Liver (tissue), 8 donors: ENCODE measurements at regions not wholly inside any gene's neighbourhood (a gene's known extent, or its start where the extent isn't known, plus 50 kb on each side); places are given as distances from the start of the nearest gene placed in this dataset.

ENCODE experiments used
- DNase-seq: peaks from one replicate; pipeline ENCODE4 v3.0.0-alpha.2; 2017; ENCODE audit warnings: low spot score
- H3K27ac ChIP-seq, 2 donors: one replicate each; pipeline ENCODE4 v1.7.0; 2013; ENCODE audit warnings: inconsistent platforms in 2 of 2, low read length in 2 of 2, control low read depth in 1 of 2, low read depth in 1 of 2, mild to moderate bottlenecking in 1 of 2
- H3K27me3 ChIP-seq, 4 donors: one replicate each; pipeline versions ENCODE4 v1.6.1 to v1.7.0; 2013; ENCODE audit warnings: low read length in 3 of 4, inconsistent platforms in 1 of 4, mild to moderate bottlenecking in 1 of 4, moderate library complexity in 1 of 4; ENCODE audit not compliant: control insufficient read depth in 4 of 4, insufficient read depth in 4 of 4
- H3K36me3 ChIP-seq, 4 donors: one replicate each; pipeline versions ENCODE4 v1.6.1 to v1.7.0; 2013; ENCODE audit warnings: low read length in 3 of 4, mild to moderate bottlenecking in 3 of 4, low read depth in 1 of 4, moderate library complexity in 1 of 4; ENCODE audit not compliant: control insufficient read depth in 4 of 4, insufficient read depth in 3 of 4
- H3K4me1 ChIP-seq, 4 donors: one replicate each; pipeline versions ENCODE4 v1.6.1 to v1.7.0; 2013; ENCODE audit warnings: low read length in 3 of 4, mild to moderate bottlenecking in 3 of 4, moderate library complexity in 1 of 4; ENCODE audit not compliant: control insufficient read depth in 4 of 4, insufficient read depth in 4 of 4
- H3K4me3 ChIP-seq, 3 donors: one replicate each; pipeline versions ENCODE4 v1.6.1 to v1.7.0; 2013; ENCODE audit warnings: low read length in 3 of 3, control low read depth in 1 of 3, low read depth in 1 of 3, mild to moderate bottlenecking in 1 of 3
- H3K9ac ChIP-seq, 2 donors: one replicate each; pipeline ENCODE4 v1.7.0; 2013; ENCODE audit warnings: low read length in 2 of 2, mild to moderate bottlenecking in 2 of 2, moderate library complexity in 2 of 2, control low read depth in 1 of 2, low read depth in 1 of 2
- H3K9me3 ChIP-seq, 4 donors: one replicate each; pipeline versions ENCODE4 v1.6.1 to v1.7.0; 2013; ENCODE audit warnings: low read length in 3 of 4; ENCODE audit not compliant: control insufficient read depth in 4 of 4
- EGR1 ChIP-seq, 2 donors: IDR thresholded peaks; 2 replicates each; pipeline ENCODE4 v1.6.1; 2016 to 2018; ENCODE audit warnings: antibody characterized with exemption in 2 of 2, low read depth in 2 of 2
- FOXA1 ChIP-seq: IDR thresholded peaks from 2 replicates; pipeline ENCODE4 v1.6.1; 2016; ENCODE audit warnings: antibody characterized with exemption
- FOXA2 ChIP-seq: IDR thresholded peaks from 2 replicates; pipeline ENCODE4 v1.6.1; 2016; ENCODE audit warnings: antibody characterized with exemption
- GABPA ChIP-seq, 2 donors: IDR thresholded peaks in 1 of 2; conservative IDR thresholded peaks in 1 of 2; 2 replicates each; pipeline ENCODE4 v1.6.1; 2016; ENCODE audit warnings: antibody characterized with exemption in 2 of 2, mild to moderate bottlenecking in 1 of 2, moderate library complexity in 1 of 2
- HNF4A ChIP-seq, 2 donors: conservative IDR thresholded peaks; 2 replicates each; pipeline ENCODE4 v1.6.1; 2016; ENCODE audit warnings: antibody characterized with exemption in 2 of 2, mild to moderate bottlenecking in 2 of 2
- JUND ChIP-seq, 2 donors: IDR thresholded peaks; 2 replicates each; pipeline ENCODE4 v1.6.1; 2016; ENCODE audit warnings: antibody characterized with exemption in 2 of 2
- NR2F2 ChIP-seq: IDR thresholded peaks from 2 replicates; pipeline ENCODE4 v1.6.1; 2016; ENCODE audit warnings: antibody characterized with exemption
- RAD21 ChIP-seq, 2 donors: IDR thresholded peaks; 2 replicates each; pipeline ENCODE4 v1.6.1; 2016; ENCODE audit warnings: antibody characterized with exemption in 2 of 2, mild to moderate bottlenecking in 2 of 2
- RXRA ChIP-seq, 2 donors: IDR thresholded peaks; 2 replicates each; pipeline ENCODE4 v1.6.1; 2017 to 2018; ENCODE audit warnings: antibody characterized with exemption in 2 of 2, mild to moderate bottlenecking in 1 of 2
- TAF1 ChIP-seq: conservative IDR thresholded peaks from 2 replicates; pipeline ENCODE4 v1.6.1; 2016; ENCODE audit warnings: antibody characterized with exemption, mild to moderate bottlenecking
- WGBS: extraction: QIAGEN DNeasy Blood & Tissue Kit; methylation state at CpG from one replicate; pipeline ENCODE4 v1.1.7; 2013; 5-methylcytosine and 5-hydroxymethylcytosine counted together
- TF ChIP-seq, protein P1 (sequence below): IDR thresholded peaks from 2 replicates; pipeline ENCODE4 v1.6.1; 2016; ENCODE audit warnings: antibody characterized with exemption
- TF ChIP-seq, protein P2 (sequence below): IDR thresholded peaks from 2 replicates; pipeline ENCODE4 v1.6.1; 2016; ENCODE audit warnings: antibody characterized with exemption
- TF ChIP-seq, protein P3 (sequence below): IDR thresholded peaks from 2 replicates; pipeline ENCODE4 v1.6.1; 2016; ENCODE audit warnings: antibody characterized with exemption
- TF ChIP-seq, protein P4 (sequence below): fragments of 150-350 bp; IDR thresholded peaks from 2 replicates; pipeline ENCODE4 v1.5.1; 2017; ENCODE audit warnings: improper control_type of control experiment, low read depth, low read length; ENCODE audit not compliant: missing input control
- donor health status: healthy.
- donor health status: healthy.
- donor health status: healthy.
- donor health status: healthy.
- donor health status: healthy.

DNA sequence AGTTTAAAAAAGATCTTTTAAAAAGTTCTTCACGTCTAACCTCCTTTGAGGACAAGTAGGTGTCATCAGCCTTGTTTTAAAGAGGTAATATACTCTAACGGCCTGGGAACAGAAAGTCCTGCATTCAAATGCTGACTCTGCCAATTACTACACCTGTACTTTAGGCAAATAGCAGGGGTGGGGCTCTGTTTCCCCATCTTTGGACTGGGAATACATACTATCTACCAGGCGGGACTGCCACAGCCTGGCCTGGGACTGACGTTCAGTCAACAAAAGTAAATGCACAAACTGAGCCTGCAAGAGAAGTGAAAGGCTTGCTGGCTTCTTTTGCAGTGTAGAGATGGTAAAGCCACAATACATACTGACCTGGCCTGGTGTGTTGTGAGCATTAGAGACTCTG is 107.6 kb upstream of the SPATA12 start:
- Histone ChIP-seq H3K4me1 (no peaks in the 10 kb centered on the region), H3K9ac (no peak overlapping the region), H3K27me3 (no peaks in the 10 kb centered on the region), H3K36me3 (no peaks in the 10 kb centered on the region), H3K4me3 (no peak overlapping the region), H3K27ac (no peak overlapping the region), H3K9me3 (no peaks in the 10 kb centered on the region)
- no peak for DNase-seq
- no peak for TF ChIP-seq EGR1 (IDR thresholded peaks at IDR 0.05; ENCODE audit: low read depth in 2 of 2)
- TF ChIP-seq FOXA1: no peak
- TF ChIP-seq JUND (IDR thresholded peaks at IDR 0.05): no peak
- TF ChIP-seq, protein P1, sequence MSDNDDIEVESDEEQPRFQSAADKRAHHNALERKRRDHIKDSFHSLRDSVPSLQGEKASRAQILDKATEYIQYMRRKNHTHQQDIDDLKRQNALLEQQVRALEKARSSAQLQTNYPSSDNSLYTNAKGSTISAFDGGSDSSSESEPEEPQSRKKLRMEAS: no peak
- TF ChIP-seq, protein P2, sequence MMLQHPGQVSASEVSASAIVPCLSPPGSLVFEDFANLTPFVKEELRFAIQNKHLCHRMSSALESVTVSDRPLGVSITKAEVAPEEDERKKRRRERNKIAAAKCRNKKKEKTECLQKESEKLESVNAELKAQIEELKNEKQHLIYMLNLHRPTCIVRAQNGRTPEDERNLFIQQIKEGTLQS: no peak
- 79% methylated on average over 4 of the region's 4 CpGs for WGBS

DNA sequence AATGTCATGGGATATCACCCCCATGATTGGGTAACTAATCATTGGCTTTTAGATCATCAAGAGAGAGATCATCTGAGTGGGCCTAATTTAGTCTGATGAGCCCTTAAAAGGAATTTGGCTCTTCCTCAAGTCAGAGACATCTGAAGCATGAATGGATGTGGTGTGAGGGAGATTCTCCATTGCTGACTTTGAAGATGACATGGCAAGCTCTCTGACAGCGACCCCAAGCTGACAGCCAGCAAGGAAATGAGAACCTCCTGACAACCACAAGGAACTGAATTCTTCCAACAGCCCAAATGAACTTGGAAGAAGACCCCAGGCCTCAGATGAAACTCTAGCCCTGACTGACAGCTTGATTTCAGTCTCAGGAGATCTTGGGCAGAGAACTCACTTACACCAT is 108.4 kb upstream of the SPATA12 start:
- Histone ChIP-seq H3K9me3 (no peaks in the 10 kb centered on the region), H3K4me1 (no peaks in the 10 kb centered on the region), H3K27me3 (no peaks in the 10 kb centered on the region), H3K9ac (no peak overlapping the region), H3K27ac (no peak overlapping the region), H3K4me3 (no peak overlapping the region), H3K36me3 (no peaks in the 10 kb centered on the region)
- WGBS: 86% methylated on average over 1 of the region's 1 CpG
- no peak for DNase-seq
- TF ChIP-seq, protein P2: no peak
- TF ChIP-seq NR2F2: no peak
- no peak for TF ChIP-seq RXRA (IDR thresholded peaks at IDR 0.05)
- no peak for TF ChIP-seq RAD21 (IDR thresholded peaks at IDR 0.05)
- TF ChIP-seq, protein P3, sequence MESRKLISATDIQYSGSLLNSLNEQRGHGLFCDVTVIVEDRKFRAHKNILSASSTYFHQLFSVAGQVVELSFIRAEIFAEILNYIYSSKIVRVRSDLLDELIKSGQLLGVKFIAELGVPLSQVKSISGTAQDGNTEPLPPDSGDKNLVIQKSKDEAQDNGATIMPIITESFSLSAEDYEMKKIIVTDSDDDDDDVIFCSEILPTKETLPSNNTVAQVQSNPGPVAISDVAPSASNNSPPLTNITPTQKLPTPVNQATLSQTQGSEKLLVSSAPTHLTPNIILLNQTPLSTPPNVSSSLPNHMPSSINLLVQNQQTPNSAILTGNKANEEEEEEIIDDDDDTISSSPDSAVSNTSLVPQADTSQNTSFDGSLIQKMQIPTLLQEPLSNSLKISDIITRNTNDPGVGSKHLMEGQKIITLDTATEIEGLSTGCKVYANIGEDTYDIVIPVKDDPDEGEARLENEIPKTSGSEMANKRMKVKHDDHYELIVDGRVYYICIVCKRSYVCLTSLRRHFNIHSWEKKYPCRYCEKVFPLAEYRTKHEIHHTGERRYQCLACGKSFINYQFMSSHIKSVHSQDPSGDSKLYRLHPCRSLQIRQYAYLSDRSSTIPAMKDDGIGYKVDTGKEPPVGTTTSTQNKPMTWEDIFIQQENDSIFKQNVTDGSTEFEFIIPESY: no peak
- TF ChIP-seq, protein P4, sequence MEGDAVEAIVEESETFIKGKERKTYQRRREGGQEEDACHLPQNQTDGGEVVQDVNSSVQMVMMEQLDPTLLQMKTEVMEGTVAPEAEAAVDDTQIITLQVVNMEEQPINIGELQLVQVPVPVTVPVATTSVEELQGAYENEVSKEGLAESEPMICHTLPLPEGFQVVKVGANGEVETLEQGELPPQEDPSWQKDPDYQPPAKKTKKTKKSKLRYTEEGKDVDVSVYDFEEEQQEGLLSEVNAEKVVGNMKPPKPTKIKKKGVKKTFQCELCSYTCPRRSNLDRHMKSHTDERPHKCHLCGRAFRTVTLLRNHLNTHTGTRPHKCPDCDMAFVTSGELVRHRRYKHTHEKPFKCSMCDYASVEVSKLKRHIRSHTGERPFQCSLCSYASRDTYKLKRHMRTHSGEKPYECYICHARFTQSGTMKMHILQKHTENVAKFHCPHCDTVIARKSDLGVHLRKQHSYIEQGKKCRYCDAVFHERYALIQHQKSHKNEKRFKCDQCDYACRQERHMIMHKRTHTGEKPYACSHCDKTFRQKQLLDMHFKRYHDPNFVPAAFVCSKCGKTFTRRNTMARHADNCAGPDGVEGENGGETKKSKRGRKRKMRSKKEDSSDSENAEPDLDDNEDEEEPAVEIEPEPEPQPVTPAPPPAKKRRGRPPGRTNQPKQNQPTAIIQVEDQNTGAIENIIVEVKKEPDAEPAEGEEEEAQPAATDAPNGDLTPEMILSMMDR: no peak
- no peak for TF ChIP-seq TAF1
- TF ChIP-seq JUND (IDR thresholded peaks at IDR 0.05): no peak

DNA sequence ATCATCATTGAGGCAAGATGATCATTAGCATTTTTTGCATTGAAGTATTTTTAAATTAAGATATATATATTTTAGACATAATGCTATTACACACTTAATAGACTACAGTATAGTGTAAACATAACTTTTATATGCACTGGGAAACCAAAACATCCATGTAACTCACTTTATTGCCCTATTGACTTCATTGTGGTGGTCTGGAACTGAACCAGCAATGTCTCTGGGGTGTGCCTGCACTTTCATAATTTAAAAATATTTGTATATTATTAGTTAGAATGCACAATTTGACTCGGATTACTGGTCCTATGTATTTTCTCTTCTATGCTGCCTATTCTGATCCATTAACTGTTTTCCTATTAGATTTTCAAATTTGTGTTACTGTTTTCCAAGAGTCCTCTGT is 109.1 kb upstream of the SPATA12 start:
- Histone ChIP-seq H3K4me1 (no peaks in the 10 kb centered on the region), H3K27ac (no peak overlapping the region), H3K9ac (no peak overlapping the region), H3K27me3 (no peaks in the 10 kb centered on the region), H3K9me3 (no peaks in the 10 kb centered on the region), H3K36me3 (no peaks in the 10 kb centered on the region), H3K4me3 (no peak overlapping the region)
- DNase-seq: no peak
- WGBS: 32% methylated on average over 1 of the region's 1 CpG
- TF ChIP-seq FOXA1 (no peak), EGR1 (IDR thresholded peaks at IDR 0.05; ENCODE audit: low read depth in 2 of 2) (no peak), GABPA (IDR thresholded peaks at IDR 0.05 in 1 of 2, conservative IDR thresholded peaks at IDR 0.05 in 1 of 2) (no peak), HNF4A (conservative IDR thresholded peaks at IDR 0.05) (no peak), FOXA2 (no peak), TAF1 (no peak)
- TF ChIP-seq, protein P4: no peak
- TF ChIP-seq, protein P1: no peak
- TF ChIP-seq, protein P2: no peak
- TF ChIP-seq, protein P3: no peak
